NCI-H2107 treated with DMSO at 0.1 percent for 48 hours (cell line): ENCODE measurements at regions not wholly inside any gene's neighbourhood (a gene's known extent, or its start where the extent isn't known, plus 50 kb on each side); places are given as distances from the start of the nearest gene placed in this dataset.

ENCODE experiments used
- DNase-seq: peaks from one replicate; lab custom pipeline; 2025; ENCODE audit not compliant: unreplicated experiment; lab: John Stamatoyannopoulos, UW

GRCh38 chr20:50284811-50285375, 94.3 kb downstream of the CEBPB start:
- no peak for DNase-seq

GRCh38 chr20:50285376-50286173, 94.9 kb downstream of the CEBPB start:
- no peak for DNase-seq

GRCh38 chr20:50286174-50286511, 95.5 kb downstream of the CEBPB start:
- no peak for DNase-seq

- no peak for DNase-seq
These were observed 96.0 kb downstream of the CEBPB start for GRCh38 chr20:50286609-50287008.

GRCh38 chr20:50287512-50287911, 96.9 kb downstream of the CEBPB start:
- DNase-seq: no peak

- DNase-seq: no peak
These were observed 97.5 kb downstream of the CEBPB start for GRCh38 chr20:50288128-50288623.

GRCh38 chr20:50289581-50289980, 99.0 kb downstream of the CEBPB start:
- DNase-seq: no peak

GRCh38 chr20:50290112-50290511, 99.5 kb downstream of the CEBPB start:
- no peak for DNase-seq

- DNase-seq: no peak
These were observed 100.2 kb downstream of the CEBPB start for GRCh38 chr20:50290808-50291207.

- DNase-seq: no peak
These were observed 100.8 kb downstream of the CEBPB start for GRCh38 chr20:50291254-50292078.

- no peak for DNase-seq
These were observed 101.5 kb downstream of the CEBPB start for GRCh38 chr20:50292079-50292590.

GRCh38 chr20:50292591-50293283, 102.1 kb downstream of the CEBPB start:
- no peak for DNase-seq

- DNase-seq: no peak
These were observed 102.9 kb downstream of the CEBPB start for GRCh38 chr20:50293284-50294139.

- DNase-seq: no peak
These were observed 103.8 kb downstream of the CEBPB start for GRCh38 chr20:50294164-50295088.

- no peak for DNase-seq
These were observed 104.7 kb downstream of the CEBPB start for GRCh38 chr20:50295345-50295744.

- DNase-seq: no peak
These were observed 105.3 kb downstream of the CEBPB start for GRCh38 chr20:50295762-50296449.

- DNase-seq: peak; percentile 26
These were observed 106.1 kb downstream of the CEBPB start for GRCh38 chr20:50296450-50297375.
